OCI-M2 (cell line): ENCODE measurements at regions not wholly inside any gene's neighbourhood (a gene's known extent, or its start where the extent isn't known, plus 50 kb on each side); places are given as distances from the start of the nearest gene placed in this dataset.

Experiments used
- DNase-seq: peaks from one replicate; lab custom pipeline; 2025; ENCODE audit not compliant: unreplicated experiment; lab: John Stamatoyannopoulos, UW

DNA sequence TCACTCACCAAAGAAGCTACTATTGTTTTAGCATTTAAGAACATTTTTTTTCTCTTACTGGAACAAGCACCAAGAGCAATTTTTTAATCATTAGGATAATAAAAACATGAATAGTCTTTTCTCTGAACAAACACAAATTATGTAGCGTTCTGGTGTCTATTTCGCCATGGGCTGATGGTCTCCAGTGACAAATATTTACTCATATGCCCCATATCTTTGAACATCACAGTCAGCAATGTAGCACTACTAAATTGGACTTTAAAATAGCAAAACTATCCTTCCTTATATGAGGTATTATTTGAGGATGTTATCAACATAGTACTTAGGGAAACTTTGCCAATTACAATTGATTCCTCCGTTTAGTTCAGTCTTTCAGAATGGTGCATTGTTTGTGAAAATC lies 1326.0 kb upstream of the ZEB2 start:
- no peak for DNase-seq

GRCh38 chr2:145845207-145845894 lies 1325.4 kb upstream of the ZEB2 start:
- DNase-seq: no peak

DNA sequence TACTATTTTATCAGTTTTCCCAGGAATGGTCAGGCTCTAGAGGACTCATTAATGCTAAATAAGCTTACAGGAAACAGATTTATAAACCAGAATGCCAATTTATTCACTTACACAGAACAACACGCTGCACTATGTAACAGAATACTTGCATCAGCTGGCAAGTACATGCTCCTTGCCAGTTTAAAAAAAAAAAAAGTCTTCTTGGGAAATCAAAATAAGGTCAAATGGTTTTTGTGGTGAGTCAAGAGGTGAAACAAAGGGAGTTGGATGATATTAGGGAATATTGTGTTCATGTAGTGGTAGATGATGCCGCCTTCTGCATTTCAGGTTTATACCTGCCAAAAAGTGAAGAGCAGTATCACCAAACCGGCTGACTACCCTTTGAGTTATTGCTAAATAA lies 1322.1 kb upstream of the ZEB2 start:
- DNase-seq: no peak

DNA sequence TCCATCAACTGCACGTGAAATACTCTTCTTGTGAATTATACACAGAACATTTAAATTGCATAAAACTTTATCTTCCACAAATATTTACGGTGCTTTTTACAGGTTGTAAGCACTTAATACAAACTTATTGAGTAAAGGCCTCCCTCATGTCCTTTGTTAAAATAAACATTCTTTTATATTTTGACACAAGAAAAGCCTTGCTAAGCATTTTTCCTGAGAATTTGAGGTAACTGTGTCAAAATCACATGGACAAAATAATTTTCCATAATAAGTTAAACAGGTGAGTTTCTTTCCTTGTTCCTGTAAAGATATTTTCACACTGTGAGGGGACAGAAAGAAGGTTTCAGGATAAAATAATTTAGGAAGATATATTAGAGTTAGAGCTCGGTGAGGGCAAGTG lies 1317.1 kb upstream of the ZEB2 start:
- DNase-seq: no peak

DNA sequence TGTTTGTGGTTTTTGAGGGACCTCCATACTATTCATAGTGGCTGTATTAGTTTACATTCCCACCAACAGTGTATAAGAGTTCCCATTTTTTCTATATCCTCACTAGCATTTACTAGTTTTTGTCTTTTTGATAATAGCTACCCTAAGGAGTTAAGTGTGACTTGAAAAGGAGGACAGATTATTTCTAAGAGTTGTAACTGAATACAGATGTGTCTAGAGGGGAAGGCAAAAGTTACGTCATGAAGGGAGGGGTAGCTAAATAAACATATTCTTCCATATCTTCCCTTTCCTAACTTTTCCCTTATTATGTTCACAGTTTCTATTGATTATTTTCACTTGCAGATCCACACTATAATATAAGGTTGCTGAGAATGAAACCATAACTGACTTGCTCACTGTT lies 1315.7 kb upstream of the ZEB2 start:
- no peak for DNase-seq

- DNase-seq: no peak
These were observed 1312.8 kb upstream of the ZEB2 start for GRCh38 chr2:145832681-145833080.

GRCh38 chr2:145829931-145830330 lies 1310.0 kb upstream of the ZEB2 start:
- no peak for DNase-seq

DNA sequence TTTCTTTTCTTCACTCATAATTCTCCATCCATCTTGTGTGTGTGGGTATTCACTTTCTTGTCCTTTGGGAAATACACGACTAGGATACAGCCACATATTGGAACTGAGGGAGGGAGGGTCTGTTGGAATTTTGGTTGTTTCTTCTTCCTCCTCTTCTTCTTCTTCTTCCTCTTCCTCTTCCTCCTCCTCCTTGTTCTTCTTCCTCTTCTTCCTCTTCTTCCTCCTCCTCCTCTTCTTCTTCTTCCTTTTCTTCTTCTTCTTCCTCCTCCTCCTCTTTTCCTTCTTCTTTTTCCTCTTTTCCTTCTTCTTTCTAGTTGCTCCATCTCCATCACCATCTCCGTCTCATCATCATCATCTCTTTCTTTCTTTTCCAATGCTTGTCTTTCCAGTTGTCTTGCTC lies 1307.3 kb upstream of the ZEB2 start:
- DNase-seq: no peak

GRCh38 chr2:145824384-145824783 lies 1304.5 kb upstream of the ZEB2 start:
- no peak for DNase-seq

DNA sequence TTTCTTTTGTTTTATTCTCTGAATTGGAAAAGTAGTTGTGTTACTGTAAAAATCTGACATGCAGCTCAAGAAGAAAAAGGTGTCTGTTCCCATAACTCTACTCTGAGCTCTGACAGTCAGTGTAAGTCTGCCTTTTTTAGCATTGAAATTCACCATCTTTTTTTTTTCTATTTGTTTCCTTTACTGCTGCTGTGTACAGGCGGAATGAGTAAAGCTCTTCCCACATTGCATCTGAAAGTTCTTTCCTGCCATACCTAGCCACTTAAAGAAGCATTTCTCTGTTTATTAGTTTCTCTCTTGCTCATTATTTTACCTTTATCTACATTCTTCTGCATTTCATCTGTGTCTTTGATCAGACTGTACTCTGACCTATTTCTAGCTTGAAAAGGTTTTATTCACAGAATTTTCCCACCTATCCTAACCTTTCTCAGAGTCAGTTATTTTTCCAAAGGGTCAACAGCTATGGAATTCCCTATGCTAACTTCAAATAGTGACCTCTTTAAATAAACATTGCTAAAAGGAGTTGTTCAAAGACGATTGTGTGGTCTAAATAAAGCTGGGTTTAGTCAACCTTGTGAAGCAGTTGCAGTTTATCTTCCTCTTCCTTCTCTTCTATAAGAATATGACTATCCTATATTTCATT lies 1303.1 kb upstream of the ZEB2 start:
- DNase-seq: no peak

- no peak for DNase-seq
These were observed 1300.7 kb upstream of the ZEB2 start for GRCh38 chr2:145820651-145821050.

GRCh38 chr2:145818890-145819504 lies 1299.1 kb upstream of the ZEB2 start:
- no peak for DNase-seq

- DNase-seq: no peak
These were observed 1296.0 kb upstream of the ZEB2 start for GRCh38 chr2:145815933-145816332.

- no peak for DNase-seq
These were observed 1293.6 kb upstream of the ZEB2 start for GRCh38 chr2:145813481-145813880.

- no peak for DNase-seq
These were observed 1292.2 kb upstream of the ZEB2 start for GRCh38 chr2:145812165-145812554.

DNA sequence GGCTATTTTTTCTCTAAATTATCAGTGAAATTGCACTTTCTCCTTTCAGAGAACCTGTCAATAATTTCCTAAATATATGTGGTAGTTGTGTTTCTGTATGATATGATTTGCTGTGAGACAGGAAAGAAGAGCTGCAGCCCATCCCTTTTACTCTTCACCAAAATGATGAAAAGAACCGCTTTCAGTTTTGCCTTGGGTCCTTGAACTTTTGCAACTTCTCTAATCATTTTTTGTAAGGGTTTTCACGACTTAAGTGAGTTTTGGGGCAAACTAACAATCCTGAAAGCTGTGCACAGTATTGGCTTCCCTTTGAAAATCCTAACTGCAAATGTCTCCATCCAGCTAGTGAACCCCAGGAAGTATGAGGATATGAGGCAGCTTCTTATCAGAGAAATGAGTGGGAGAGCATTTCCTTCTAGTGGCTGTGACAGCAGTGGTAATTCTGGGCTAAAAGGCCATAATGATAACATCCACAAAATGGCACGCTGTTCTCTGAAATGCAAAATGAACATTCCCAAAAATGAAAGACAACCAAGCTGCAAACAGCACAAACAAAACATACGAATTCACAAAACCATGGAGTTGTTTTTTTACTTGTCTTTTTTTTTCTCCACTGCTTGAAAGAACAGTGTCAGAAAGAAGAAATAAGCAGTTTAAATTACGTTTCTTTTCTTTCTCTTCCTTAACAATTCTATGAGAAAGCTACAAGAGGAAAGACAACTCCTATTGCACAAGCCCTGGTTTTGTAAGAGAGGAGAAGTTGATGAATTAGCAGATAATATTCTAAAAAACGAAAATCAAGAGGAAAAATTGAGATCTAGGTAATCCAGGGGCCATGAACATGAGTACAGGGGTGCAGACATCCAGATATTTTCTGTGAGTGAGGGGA lies 1291.6 kb upstream of the ZEB2 start:
- DNase-seq: no peak

GRCh38 chr2:145807968-145808367 lies 1288.0 kb upstream of the ZEB2 start:
- DNase-seq: no peak

- DNase-seq: no peak
These were observed 1287.6 kb upstream of the ZEB2 start for GRCh38 chr2:145807554-145807953.

GRCh38 chr2:145806546-145806945 lies 1286.6 kb upstream of the ZEB2 start:
- no peak for DNase-seq

GRCh38 chr2:145802133-145802532 lies 1282.2 kb upstream of the ZEB2 start:
- no peak for DNase-seq

- DNase-seq: no peak
These were observed 1281.3 kb upstream of the ZEB2 start for GRCh38 chr2:145801210-145801609.
